ENCODE measurements at regions not wholly inside any gene's neighbourhood (a gene's known extent, or its start where the extent isn't known, plus 50 kb on each side); places are given as distances from the start of the nearest gene placed in this dataset.

- 83 to 95% methylated on average over 4 of the region's 4 CpGs for WGBS, 2 donors
- no peak for DNase-seq (ENCODE audit: low spot score in 2 of 2)
- Histone ChIP-seq H3K27me3 (no peaks in the 10 kb centered on the region), H3K36me3 (no peaks in the 10 kb centered on the region), H3K4me3 (no peak overlapping the region), H3K27ac (no peak overlapping the region), H3K4me1 (no peaks in the 10 kb centered on the region), H3K9me3 (peaks cover 0 to 7% (median 0%) of the 10 kb centered on the region in 4 donors)
- TF ChIP-seq CTCF (IDR thresholded peaks at IDR 0.05) (no peak), POLR2A (IDR thresholded peaks at IDR 0.05) (no peak), EP300 (IDR thresholded peaks at IDR 0.05) (no peak)
Measured at GRCh38 chr10:118903251-118903650, 126.3 kb upstream of the NANOS1 start.

- TF ChIP-seq CTCF (IDR thresholded peaks at IDR 0.05) (no peak), EP300 (IDR thresholded peaks at IDR 0.05) (no peak), POLR2A (IDR thresholded peaks at IDR 0.05) (no peak)
- H3K27me3 ChIP-seq: no peaks in the 10 kb centered on the region
- H3K4me1 ChIP-seq: no peaks in the 10 kb centered on the region
- no peak overlapping the region for H3K27ac ChIP-seq
- H3K9me3 ChIP-seq: peaks cover 0 to 2% (median 0%) of the 10 kb centered on the region in 4 donors
- no peak for DNase-seq (ENCODE audit: low spot score in 2 of 2)
- no peak overlapping the region for H3K4me3 ChIP-seq
- H3K36me3 ChIP-seq: no peaks in the 10 kb centered on the region
Measured at GRCh38 chr10:118903691-118904090, 125.8 kb upstream of the NANOS1 start.

- Histone ChIP-seq H3K9me3 (no peaks in the 10 kb centered on the region), H3K27me3 (no peaks in the 10 kb centered on the region), H3K27ac (no peak overlapping the region), H3K4me3 (no peak overlapping the region), H3K4me1 (no peaks in the 10 kb centered on the region), H3K36me3 (no peaks in the 10 kb centered on the region)
- no peak for TF ChIP-seq POLR2A (IDR thresholded peaks at IDR 0.05)
- TF ChIP-seq EP300 (IDR thresholded peaks at IDR 0.05): no peak
- TF ChIP-seq CTCF (IDR thresholded peaks at IDR 0.05): no peak
- DNase-seq (ENCODE audit: low spot score in 2 of 2): no peak
- WGBS, 2 donors: 77 to 85% methylated on average over 8 of the region's 8 CpGs
Measured at GRCh38 chr10:118904286-118904685, 125.2 kb upstream of the NANOS1 start.

GRCh38 chr10:118907051-118907450, 122.5 kb upstream of the NANOS1 start:
- WGBS, 2 donors: 90% methylated on average over 5 of the region's 5 CpGs
- no peaks in the 10 kb centered on the region for H3K27me3 ChIP-seq
- no peaks in the 10 kb centered on the region for H3K4me1 ChIP-seq
- H3K9me3 ChIP-seq: no peaks in the 10 kb centered on the region
- no peaks in the 10 kb centered on the region for H3K36me3 ChIP-seq
- DNase-seq (ENCODE audit: low spot score in 2 of 2): no peak
- H3K4me3 ChIP-seq: no peak overlapping the region
- H3K27ac ChIP-seq: no peak overlapping the region
- TF ChIP-seq POLR2A (IDR thresholded peaks at IDR 0.05) (no peak), EP300 (IDR thresholded peaks at IDR 0.05) (no peak), CTCF (IDR thresholded peaks at IDR 0.05) (no peak)

- TF ChIP-seq CTCF (IDR thresholded peaks at IDR 0.05) (no peak), POLR2A (IDR thresholded peaks at IDR 0.05) (no peak), EP300 (IDR thresholded peaks at IDR 0.05) (no peak)
- no peaks in the 10 kb centered on the region for H3K36me3 ChIP-seq
- H3K4me3 ChIP-seq: no peak overlapping the region
- no peak overlapping the region for H3K27ac ChIP-seq
- no peaks in the 10 kb centered on the region for H3K4me1 ChIP-seq
- no peaks in the 10 kb centered on the region for H3K9me3 ChIP-seq
- H3K27me3 ChIP-seq: no peaks in the 10 kb centered on the region
- no peak for DNase-seq (ENCODE audit: low spot score in 2 of 2)
- 59 to 60% methylated on average over 16 of the region's 16 CpGs for WGBS, 2 donors
Measured at GRCh38 chr10:118908557-118909256, 120.8 kb upstream of the NANOS1 start.
